CD14-positive monocyte (primary cell): ENCODE measurements at regions not wholly inside any gene's neighbourhood (a gene's known extent, or its start where the extent isn't known, plus 50 kb on each side); places are given as distances from the start of the nearest gene placed in this dataset.

Experiments
- DNase-seq, 3 donors: peaks; one replicate each; pipeline ENCODE4 v3.0.0-alpha.2; 2011 to 2022
- H2AFZ ChIP-seq: 2 replicates; pipeline ENCODE4 v1.6.0; 2012; ENCODE audit warnings: mild to moderate bottlenecking, low read depth, low read length, inconsistent platforms; ENCODE audit not compliant: insufficient read depth, poor library complexity, severe bottlenecking
- H3K27ac ChIP-seq, 2 donors: 1 replicate in 1 of 2; 2 replicates in 1 of 2; pipeline ENCODE4 v1.5.1; 2012 to 2013; ENCODE audit warnings: low read length in 2 of 2, control low read depth in 1 of 2, inconsistent platforms in 1 of 2, low read depth in 1 of 2, mild to moderate bottlenecking in 1 of 2
- H3K27me3 ChIP-seq, 2 donors: one replicate each; pipeline versions ENCODE4 v1.6.0 to v1.6.1; 2011 to 2013; ENCODE audit warnings: low read length in 2 of 2; ENCODE audit not compliant: control insufficient read depth in 2 of 2, insufficient read depth in 2 of 2
- H3K36me3 ChIP-seq, 2 donors: replicated peaks in 1 of 2; 1 replicate in 1 of 2; 2 replicates in 1 of 2; pipeline versions ENCODE4 v1.5.1 to v1.6.1; 2012 to 2013; ENCODE audit warnings: low read length in 2 of 2, control low read depth in 1 of 2, inconsistent platforms in 1 of 2, mild to moderate bottlenecking in 1 of 2; ENCODE audit not compliant: insufficient read depth in 2 of 2, control insufficient read depth in 1 of 2
- H3K4me1 ChIP-seq, 2 donors: 1 replicate in 1 of 2; 2 replicates in 1 of 2; pipeline versions ENCODE4 v1.5.1 to v1.6.1; 2012 to 2013; ENCODE audit warnings: low read length in 2 of 2, control low read depth in 1 of 2, inconsistent platforms in 1 of 2, mild to moderate bottlenecking in 1 of 2, moderate library complexity in 1 of 2; ENCODE audit not compliant: insufficient read depth in 2 of 2, control insufficient read depth in 1 of 2
- H3K4me2 ChIP-seq: replicated peaks from 2 replicates; pipeline ENCODE3; 2012; ENCODE audit warnings: low read length, moderate library complexity, mild to moderate bottlenecking; ENCODE audit not compliant: poor library complexity, severe bottlenecking; ENCODE audit errors: extremely low read depth
- H3K4me3 ChIP-seq, 3 experiments: fragments of 200-600 bp in 1 of 3; sonication (generic) in 1 of 3; replicated peaks in 1 of 3; 1 replicate in 2 of 3; 2 replicates in 1 of 3; pipeline ENCODE4 v1.5.1; 2011 to 2013; ENCODE audit warnings: low read length in 3 of 3, mild to moderate bottlenecking in 3 of 3, control low read depth in 2 of 3, low read depth in 2 of 3, inconsistent platforms in 1 of 3, moderate library complexity in 1 of 3
- H3K79me2 ChIP-seq: 2 replicates; pipeline ENCODE4 v1.6.0; 2012; ENCODE audit warnings: mild to moderate bottlenecking, control low read depth, inconsistent platforms, low read length, moderate library complexity; ENCODE audit not compliant: insufficient read depth
- H3K9ac ChIP-seq: 2 replicates; pipeline ENCODE4 v1.6.0; 2017; ENCODE audit warnings: low read length, mild to moderate bottlenecking; ENCODE audit not compliant: insufficient read depth, poor library complexity, severe bottlenecking
- H3K9me3 ChIP-seq, 2 donors: replicated peaks in 1 of 2; 1 replicate in 1 of 2; 2 replicates in 1 of 2; pipeline versions ENCODE4 v1.5.1 to v1.6.1; 2012 to 2013; ENCODE audit warnings: low read length in 2 of 2, control low read depth in 1 of 2; ENCODE audit not compliant: control insufficient read depth in 1 of 2, insufficient read depth in 1 of 2
- H4K20me1 ChIP-seq: 2 replicates; pipeline ENCODE4 v1.6.0; 2012; ENCODE audit warnings: mild to moderate bottlenecking, low read length, control low read depth, moderate library complexity; ENCODE audit not compliant: insufficient read depth
- H3K27ac Mint-ChIP-seq, 7 donors: one replicate each; pipeline ENCODE4 v1.8.0; 2020; ENCODE audit warnings: mild to moderate bottlenecking in 7 of 7, mixed read lengths in 7 of 7, moderate library complexity in 6 of 7, inconsistent platforms in 2 of 7
- H3K27me3 Mint-ChIP-seq, 3 donors: one replicate each; pipeline ENCODE4 v1.8.0; 2021 to 2022; ENCODE audit warnings: low read depth in 3 of 3, mild to moderate bottlenecking in 3 of 3, mixed read lengths in 3 of 3, moderate library complexity in 3 of 3, inconsistent platforms in 1 of 3
- H3K36me3 Mint-ChIP-seq, 2 donors: one replicate each; pipeline ENCODE4 v1.8.0; 2020; ENCODE audit warnings: mixed read lengths in 2 of 2, inconsistent platforms in 1 of 2, mild to moderate bottlenecking in 1 of 2
- H3K4me1 Mint-ChIP-seq: one replicate; pipeline ENCODE4 v1.8.0; 2020; ENCODE audit warnings: mild to moderate bottlenecking, mixed read lengths
- H3K4me3 Mint-ChIP-seq, 2 donors: one replicate each; pipeline ENCODE4 v1.8.0; 2020; ENCODE audit warnings: mild to moderate bottlenecking in 2 of 2, mixed read lengths in 2 of 2, moderate library complexity in 1 of 2
- H3K9me3 Mint-ChIP-seq, 7 donors: one replicate each; pipeline ENCODE4 v1.8.0; 2020 to 2022; ENCODE audit warnings: mixed read lengths in 7 of 7, mild to moderate bottlenecking in 6 of 7, moderate library complexity in 6 of 7, inconsistent platforms in 2 of 7
- WGBS: methylation state at CpG from one replicate; pipeline ENCODE4 v1.1.5; 2013; ENCODE audit warnings: missing lambda C conversion rate; ENCODE audit not compliant: insufficient coverage; 5-methylcytosine and 5-hydroxymethylcytosine counted together
- intact Hi-C, 2 donors: fragments of 100-400 bp; cut with micrococcal nuclease; formaldehyde crosslinking; loops; one replicate each; pipeline versions ENCODE4 v1.15.0 to v1.15.1; 2023
- TF ChIP-seq, protein P1 (sequence below): fragments of 200-600 bp; IDR thresholded peaks from one replicate; pipeline ENCODE4 v1.8.0; 2022; ENCODE audit warnings: antibody characterized with exemption, mild to moderate bottlenecking

DNA sequence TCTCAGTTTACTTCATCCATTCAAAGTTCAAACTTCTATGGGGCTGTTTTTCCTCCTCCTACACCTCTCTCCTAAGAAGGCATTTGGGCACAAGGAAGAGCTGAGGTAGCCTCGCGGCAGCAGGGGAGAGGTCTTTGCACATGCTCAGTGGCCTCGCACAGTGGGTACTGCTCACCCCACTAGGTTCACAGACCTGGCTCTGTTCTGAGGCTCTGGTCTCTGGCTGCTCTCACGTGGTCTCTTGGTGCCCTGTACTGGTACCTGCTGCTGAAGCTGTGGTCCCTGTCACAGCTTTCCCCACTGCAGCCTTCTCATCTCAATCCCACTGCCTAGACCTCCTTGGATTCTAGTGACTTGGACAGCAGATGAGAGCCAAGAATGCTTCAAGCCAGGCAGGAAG lies 134.7 kb upstream of the CRY1 start:
- intact Hi-C loops, result no loop called here
- Histone ChIP-seq H3K27me3 (no peaks in the 10 kb centered on the region), H3K4me3 (no peak overlapping the region), H3K27ac (no peak overlapping the region), H3K79me2 (no peaks in the 10 kb centered on the region), H4K20me1 (no peaks in the 10 kb centered on the region), H3K36me3 (no peaks in the 10 kb centered on the region), H3K4me2 (no peak overlapping the region), H3K9ac (no peak overlapping the region), H3K4me1 (no peaks in the 10 kb centered on the region), H2AFZ (no peak overlapping the region), H3K9me3 (no peaks in the 10 kb centered on the region)
- DNase-seq, result no peak
- Mint-ChIP-seq H3K9me3 (no peaks in the 10 kb centered on the region), H3K27ac (no peak overlapping the region), H3K27me3 (peaks cover 2 to 9% (median 7%) of the 10 kb centered on the region in 3 donors), H3K4me1 (no peaks in the 10 kb centered on the region), H3K4me3 (no peak overlapping the region), H3K36me3 (no peaks in the 10 kb centered on the region)
- 76% methylated on average over 4 of the region's 4 CpGs for WGBS
- TF ChIP-seq, protein P1, sequence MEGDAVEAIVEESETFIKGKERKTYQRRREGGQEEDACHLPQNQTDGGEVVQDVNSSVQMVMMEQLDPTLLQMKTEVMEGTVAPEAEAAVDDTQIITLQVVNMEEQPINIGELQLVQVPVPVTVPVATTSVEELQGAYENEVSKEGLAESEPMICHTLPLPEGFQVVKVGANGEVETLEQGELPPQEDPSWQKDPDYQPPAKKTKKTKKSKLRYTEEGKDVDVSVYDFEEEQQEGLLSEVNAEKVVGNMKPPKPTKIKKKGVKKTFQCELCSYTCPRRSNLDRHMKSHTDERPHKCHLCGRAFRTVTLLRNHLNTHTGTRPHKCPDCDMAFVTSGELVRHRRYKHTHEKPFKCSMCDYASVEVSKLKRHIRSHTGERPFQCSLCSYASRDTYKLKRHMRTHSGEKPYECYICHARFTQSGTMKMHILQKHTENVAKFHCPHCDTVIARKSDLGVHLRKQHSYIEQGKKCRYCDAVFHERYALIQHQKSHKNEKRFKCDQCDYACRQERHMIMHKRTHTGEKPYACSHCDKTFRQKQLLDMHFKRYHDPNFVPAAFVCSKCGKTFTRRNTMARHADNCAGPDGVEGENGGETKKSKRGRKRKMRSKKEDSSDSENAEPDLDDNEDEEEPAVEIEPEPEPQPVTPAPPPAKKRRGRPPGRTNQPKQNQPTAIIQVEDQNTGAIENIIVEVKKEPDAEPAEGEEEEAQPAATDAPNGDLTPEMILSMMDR, result no peak

DNA sequence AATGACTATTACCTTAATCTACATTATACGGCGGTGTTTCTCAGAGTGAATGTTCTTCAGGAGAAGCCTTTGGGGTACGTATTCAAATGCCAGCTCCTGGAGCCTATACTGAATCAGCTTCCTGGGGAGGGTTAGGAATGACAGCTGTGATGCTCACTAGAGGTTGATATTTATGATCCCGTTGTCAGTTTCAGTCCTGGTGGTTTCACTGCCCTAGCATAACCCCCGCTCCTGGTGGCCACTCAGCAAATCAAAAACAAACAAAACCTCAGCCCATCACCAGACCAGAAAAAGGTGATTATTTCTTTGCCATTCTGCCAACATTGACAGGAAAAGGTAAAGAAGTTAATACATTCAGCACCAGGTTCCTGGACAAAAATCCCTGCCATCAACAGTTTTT lies 136.5 kb upstream of the CRY1 start:
- H3K27ac Mint-ChIP-seq, result no peak overlapping the region
- TF ChIP-seq, protein P1, result no peak
- H3K4me1 ChIP-seq, result no peaks in the 10 kb centered on the region

More for the DNA sequence above, 136.5 kb upstream of the CRY1 start:
- H3K9ac ChIP-seq, result no peak overlapping the region
- no peaks in the 10 kb centered on the region for H3K36me3 Mint-ChIP-seq
- intact Hi-C loops, result no loop called here
- 80% methylated on average over 1 of the region's 5 CpGs for WGBS
- H3K4me1 Mint-ChIP-seq, result no peaks in the 10 kb centered on the region
- no peak for DNase-seq
- no peak overlapping the region for H2AFZ ChIP-seq
- no peaks in the 10 kb centered on the region for H3K9me3 ChIP-seq
- no peak overlapping the region for H3K4me3 Mint-ChIP-seq
- H3K27me3 ChIP-seq, result no peaks in the 10 kb centered on the region
- H3K4me3 ChIP-seq, result no peak overlapping the region
- no peaks in the 10 kb centered on the region for H3K36me3 ChIP-seq
- H3K9me3 Mint-ChIP-seq, result no peaks in the 10 kb centered on the region
- H3K27me3 Mint-ChIP-seq, result peaks cover 2 to 7% (median 5%) of the 10 kb centered on the region in 3 donors
- H3K27ac ChIP-seq, result no peak overlapping the region
- no peaks in the 10 kb centered on the region for H3K79me2 ChIP-seq
- H3K4me2 ChIP-seq, result no peak overlapping the region
- H4K20me1 ChIP-seq, result no peaks in the 10 kb centered on the region
